K562 (cell line): ENCODE measurements at regions not wholly inside any gene's neighbourhood (a gene's known extent, or its start where the extent isn't known, plus 50 kb on each side); places are given as distances from the start of the nearest gene placed in this dataset.

Experiments
- ARHGAP35 ChIP-seq: fragments of 450-650 bp; IDR thresholded peaks from 2 replicates; pipeline ENCODE4 v1.6.1; 2018; ENCODE audit not compliant: partially characterized antibody
- POLR2AphosphoS5 ChIP-seq: IDR thresholded peaks from 2 replicates; pipeline ENCODE4 v1.6.1; 2011; ENCODE audit warnings: mild to moderate bottlenecking, low read depth, low read length, moderate library complexity; ENCODE audit not compliant: control insufficient read depth, insufficient read depth
- TF ChIP-seq, protein P1 (sequence below): fragments of 250-450 bp; sonication (Bioruptor Pico); IDR thresholded peaks from 2 replicates; pipeline ENCODE4 v1.5.0; 2020; ENCODE audit warnings: mild to moderate bottlenecking

DNA sequence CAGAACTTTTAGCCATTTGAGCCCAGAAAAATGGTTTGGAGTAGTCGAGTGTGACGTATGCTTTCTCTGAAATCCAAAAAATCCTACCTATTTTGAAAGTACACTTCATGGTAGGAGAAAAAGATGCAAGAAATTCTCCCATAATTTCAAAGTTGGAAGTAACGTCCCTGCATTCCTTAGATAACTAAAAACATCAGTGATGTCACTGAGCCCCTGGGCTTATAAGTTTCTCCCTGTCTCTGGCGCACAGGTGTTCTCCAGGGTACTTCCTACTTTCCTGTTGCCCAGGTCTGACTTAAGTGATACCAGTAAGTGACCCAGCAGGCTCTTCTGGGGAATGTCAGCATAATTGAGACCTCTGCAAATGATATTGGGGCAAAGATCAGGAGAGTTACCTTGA is 90.5 kb upstream of the WDR1 start:
- TF ChIP-seq ARHGAP35: no peak
- TF ChIP-seq, protein P1, sequence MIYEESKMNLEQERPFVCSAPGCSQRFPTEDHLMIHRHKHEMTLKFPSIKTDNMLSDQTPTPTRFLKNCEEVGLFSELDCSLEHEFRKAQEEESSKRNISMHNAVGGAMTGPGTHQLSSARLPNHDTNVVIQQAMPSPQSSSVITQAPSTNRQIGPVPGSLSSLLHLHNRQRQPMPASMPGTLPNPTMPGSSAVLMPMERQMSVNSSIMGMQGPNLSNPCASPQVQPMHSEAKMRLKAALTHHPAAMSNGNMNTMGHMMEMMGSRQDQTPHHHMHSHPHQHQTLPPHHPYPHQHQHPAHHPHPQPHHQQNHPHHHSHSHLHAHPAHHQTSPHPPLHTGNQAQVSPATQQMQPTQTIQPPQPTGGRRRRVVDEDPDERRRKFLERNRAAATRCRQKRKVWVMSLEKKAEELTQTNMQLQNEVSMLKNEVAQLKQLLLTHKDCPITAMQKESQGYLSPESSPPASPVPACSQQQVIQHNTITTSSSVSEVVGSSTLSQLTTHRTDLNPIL: no peak
- TF ChIP-seq POLR2AphosphoS5: no peak
